MM.1S (cell line): ENCODE measurements at regions not wholly inside any gene's neighbourhood (a gene's known extent, or its start where the extent isn't known, plus 50 kb on each side); places are given as distances from the start of the nearest gene placed in this dataset.

ENCODE experiments used
- DNase-seq: peaks from one replicate; pipeline ENCODE4 v3.0.0-alpha.2; 2015
- H2AFZ ChIP-seq: fragments of 300-600 bp; sonication (generic); 2 replicates; pipeline ENCODE4 v1.6.0; 2016; ENCODE audit warnings: antibody characterized with exemption, low read length
- H3F3A ChIP-seq: fragments of 300-600 bp; sonication (generic); 2 replicates; pipeline ENCODE4 v1.6.1; 2016; ENCODE audit warnings: mild to moderate bottlenecking, antibody characterized with exemption, low read length, moderate library complexity, mixed read lengths; ENCODE audit not compliant: insufficient read depth
- H3K27ac ChIP-seq: fragments of 300-600 bp; sonication (generic); 2 replicates; pipeline ENCODE4 v1.5.1; 2016; ENCODE audit warnings: mild to moderate bottlenecking, low read length
- H3K27me3 ChIP-seq: fragments of 300-600 bp; sonication (generic); replicated peaks from 2 replicates; pipeline ENCODE4 v1.6.0; 2016; ENCODE audit warnings: low read length; ENCODE audit not compliant: insufficient read depth
- H3K36me3 ChIP-seq: fragments of 300-600 bp; sonication (generic); replicated peaks from 2 replicates; pipeline ENCODE4 v1.6.1; 2016; ENCODE audit warnings: mild to moderate bottlenecking, low read length, mixed read lengths; ENCODE audit not compliant: insufficient read depth
- H3K4me1 ChIP-seq: fragments of 300-600 bp; sonication (generic); 2 replicates; pipeline ENCODE4 v1.6.1; 2016; ENCODE audit warnings: low read length, mixed read lengths
- H3K4me2 ChIP-seq: fragments of 300-600 bp; sonication (generic); 2 replicates; pipeline ENCODE4 v1.6.0; 2016; ENCODE audit warnings: low read depth, low read length
- H3K4me3 ChIP-seq: fragments of 300-600 bp; sonication (generic); 2 replicates; pipeline ENCODE4 v1.5.1; 2016; ENCODE audit warnings: low read length, mixed read lengths
- H3K79me2 ChIP-seq: fragments of 300-600 bp; sonication (generic); 2 replicates; pipeline ENCODE4 v1.6.1; 2016; ENCODE audit warnings: mixed run types, low read length, mixed read lengths
- H3K9ac ChIP-seq: fragments of 300-600 bp; sonication (generic); 2 replicates; pipeline ENCODE4 v1.6.1; 2016; ENCODE audit warnings: low read length, mixed read lengths
- H3K9me2 ChIP-seq: fragments of 300-600 bp; sonication (generic); replicated peaks from 2 replicates; pipeline ENCODE4 v1.6.1; 2016; ENCODE audit warnings: mild to moderate bottlenecking, low read length, mixed read lengths; ENCODE audit not compliant: insufficient read depth
- H3K9me3 ChIP-seq: fragments of 300-600 bp; sonication (generic); replicated peaks from 2 replicates; pipeline ENCODE4 v1.6.1; 2016; ENCODE audit warnings: mild to moderate bottlenecking, low read length, mixed read lengths; ENCODE audit not compliant: insufficient read depth
- H4K20me1 ChIP-seq: fragments of 300-600 bp; sonication (generic); 2 replicates; pipeline ENCODE4 v1.6.1; 2016; ENCODE audit warnings: mild to moderate bottlenecking, low read length, moderate library complexity, mixed read lengths; ENCODE audit not compliant: insufficient read depth
- CTCF ChIP-seq: fragments of 300-600 bp; sonication (generic); IDR thresholded peaks from 2 replicates; pipeline ENCODE4 v1.5.1; 2016; ENCODE audit warnings: antibody characterized with exemption, low read length, mixed read lengths
- EZH2 ChIP-seq: fragments of 300-600 bp; sonication (generic); optimal IDR thresholded peaks from 2 replicates; pipeline ENCODE3; 2017; ENCODE audit warnings: low read depth, mild to moderate bottlenecking, antibody characterized with exemption, low read length, mixed read lengths
- EZH2phosphoT487 ChIP-seq: fragments of 300-600 bp; sonication (generic); IDR thresholded peaks from 2 replicates; pipeline ENCODE4 v1.6.1; 2018; ENCODE audit warnings: antibody characterized with exemption, low read length

GRCh38 chr3:35401671-35402070 is 237.7 kb upstream of the ARPP21 start:
- H3K27me3 ChIP-seq: no peaks in the 10 kb centered on the region
- H3K79me2 ChIP-seq: no peaks in the 10 kb centered on the region
- no peak overlapping the region for H3K27ac ChIP-seq
- H3K4me3 ChIP-seq: no peak overlapping the region
- H3K9me2 ChIP-seq: no peaks in the 10 kb centered on the region
- no peaks in the 10 kb centered on the region for H3F3A ChIP-seq
- no peak for DNase-seq
- TF ChIP-seq CTCF: no peak
- no peak for TF ChIP-seq EZH2
- no peak for TF ChIP-seq EZH2phosphoT487
- no peak overlapping the region for H3K9ac ChIP-seq
- no peak overlapping the region for H3K4me2 ChIP-seq
- no peaks in the 10 kb centered on the region for H3K9me3 ChIP-seq
- no peak overlapping the region for H2AFZ ChIP-seq
- H4K20me1 ChIP-seq: no peaks in the 10 kb centered on the region
- H3K4me1 ChIP-seq: no peaks in the 10 kb centered on the region
- no peaks in the 10 kb centered on the region for H3K36me3 ChIP-seq

- no peaks in the 10 kb centered on the region for H3K79me2 ChIP-seq
Observed at GRCh38 chr3:35404571-35404970, 234.8 kb upstream of the ARPP21 start.

GRCh38 chr3:35408882-35409281 is 230.4 kb upstream of the ARPP21 start:
- no peaks in the 10 kb centered on the region for H3K9me2 ChIP-seq
- H3K79me2 ChIP-seq: no peaks in the 10 kb centered on the region
- H2AFZ ChIP-seq: no peak overlapping the region
- H3K27me3 ChIP-seq: no peaks in the 10 kb centered on the region
- H3K4me3 ChIP-seq: no peak overlapping the region
- TF ChIP-seq EZH2phosphoT487: no peak
- TF ChIP-seq EZH2: no peak
- no peak for TF ChIP-seq CTCF
- no peaks in the 10 kb centered on the region for H4K20me1 ChIP-seq
- no peaks in the 10 kb centered on the region for H3K36me3 ChIP-seq
- H3K4me1 ChIP-seq: no peaks in the 10 kb centered on the region
- DNase-seq: no peak
- no peak overlapping the region for H3K27ac ChIP-seq
- H3K4me2 ChIP-seq: no peak overlapping the region
- no peaks in the 10 kb centered on the region for H3F3A ChIP-seq
- H3K9me3 ChIP-seq: no peaks in the 10 kb centered on the region
- H3K9ac ChIP-seq: no peak overlapping the region

More at GRCh38 chr3:35404571-35404970, 234.8 kb upstream of the ARPP21 start:
- H3K9me2 ChIP-seq: no peaks in the 10 kb centered on the region
- no peak overlapping the region for H2AFZ ChIP-seq
- DNase-seq: no peak
- H3F3A ChIP-seq: no peaks in the 10 kb centered on the region
- H3K9ac ChIP-seq: no peak overlapping the region
- no peak overlapping the region for H3K4me2 ChIP-seq
- no peak for TF ChIP-seq EZH2
- no peak for TF ChIP-seq EZH2phosphoT487
- TF ChIP-seq CTCF: no peak
- H3K4me3 ChIP-seq: no peak overlapping the region
- H3K9me3 ChIP-seq: no peaks in the 10 kb centered on the region
- no peaks in the 10 kb centered on the region for H3K27me3 ChIP-seq
- no peaks in the 10 kb centered on the region for H3K36me3 ChIP-seq
- no peak overlapping the region for H3K27ac ChIP-seq
- H4K20me1 ChIP-seq: no peaks in the 10 kb centered on the region
- H3K4me1 ChIP-seq: no peaks in the 10 kb centered on the region
